SK-N-SH (cell line): ENCODE measurements at regions not wholly inside any gene's neighbourhood (a gene's known extent, or its start where the extent isn't known, plus 50 kb on each side); places are given as distances from the start of the nearest gene placed in this dataset.

Experiments used
- CTCF ChIP-seq: fragments of 200-600 bp; sonication (generic); IDR thresholded peaks from 2 replicates; pipeline ENCODE4 v1.6.1; 2017; ENCODE audit warnings: antibody characterized with exemption, mild to moderate bottlenecking, moderate library complexity
- EP300 ChIP-seq, 2 experiments: IDR thresholded peaks; 2 replicates each; pipeline versions ENCODE4 v1.4.0 to v1.6.1; 2012; ENCODE audit warnings: borderline replicate concordance in 1 of 2, low read depth in 1 of 2, low read length in 1 of 2
- NFIC ChIP-seq: IDR thresholded peaks from 2 replicates; pipeline ENCODE4 v1.4.0; 2012; ENCODE audit warnings: borderline replicate concordance
- NRF1 ChIP-seq: IDR thresholded peaks from 2 replicates; pipeline ENCODE4 v1.6.1; 2012; ENCODE audit warnings: low read depth, mild to moderate bottlenecking, low read length
- POLR2AphosphoS5 ChIP-seq: IDR thresholded peaks from 2 replicates; pipeline ENCODE4 v1.6.1; 2012; ENCODE audit warnings: low read depth, low read length
- RCOR1 ChIP-seq: fragments of 150-350 bp; IDR thresholded peaks from 2 replicates; pipeline ENCODE4 v1.6.1; 2017; ENCODE audit warnings: antibody characterized with exemption, low read length
- REST ChIP-seq: IDR thresholded peaks from 2 replicates; pipeline ENCODE4 v1.6.1; 2012; ENCODE audit warnings: mild to moderate bottlenecking, low read depth, low read length, moderate library complexity
- RFX5 ChIP-seq: IDR thresholded peaks from 2 replicates; pipeline ENCODE4 v1.6.1; 2012; ENCODE audit warnings: mild to moderate bottlenecking, improper control_type of control experiment, low read length
- TAF1 ChIP-seq: IDR thresholded peaks from 2 replicates; pipeline ENCODE4 v1.6.1; 2012; ENCODE audit warnings: low read depth, mild to moderate bottlenecking, low read length, moderate library complexity, borderline replicate concordance
- YY1 ChIP-seq: IDR thresholded peaks from 2 replicates; pipeline ENCODE4 v1.4.0; 2012; ENCODE audit warnings: low read depth, mild to moderate bottlenecking

- TF ChIP-seq CTCF, result no peak
- TF ChIP-seq POLR2AphosphoS5, result no peak
- TF ChIP-seq TAF1, result no peak
- no peak for TF ChIP-seq NFIC
- no peak for TF ChIP-seq EP300 (IDR thresholded peaks at IDR 0.05; ENCODE audit: borderline replicate concordance in 1 of 2, low read depth in 1 of 2, low read length in 1 of 2)
- TF ChIP-seq NRF1, result no peak
- no peak for TF ChIP-seq YY1
- TF ChIP-seq REST, result no peak
- TF ChIP-seq RFX5, result no peak
- TF ChIP-seq RCOR1, result no peak
Measured at GRCh38 chr15:96860741-96861140, 530.2 kb downstream of the NR2F2 start.
